ENCODE measurements at regions not wholly inside any gene's neighbourhood (a gene's known extent, or its start where the extent isn't known, plus 50 kb on each side); places are given as distances from the start of the nearest gene placed in this dataset.

DNA sequence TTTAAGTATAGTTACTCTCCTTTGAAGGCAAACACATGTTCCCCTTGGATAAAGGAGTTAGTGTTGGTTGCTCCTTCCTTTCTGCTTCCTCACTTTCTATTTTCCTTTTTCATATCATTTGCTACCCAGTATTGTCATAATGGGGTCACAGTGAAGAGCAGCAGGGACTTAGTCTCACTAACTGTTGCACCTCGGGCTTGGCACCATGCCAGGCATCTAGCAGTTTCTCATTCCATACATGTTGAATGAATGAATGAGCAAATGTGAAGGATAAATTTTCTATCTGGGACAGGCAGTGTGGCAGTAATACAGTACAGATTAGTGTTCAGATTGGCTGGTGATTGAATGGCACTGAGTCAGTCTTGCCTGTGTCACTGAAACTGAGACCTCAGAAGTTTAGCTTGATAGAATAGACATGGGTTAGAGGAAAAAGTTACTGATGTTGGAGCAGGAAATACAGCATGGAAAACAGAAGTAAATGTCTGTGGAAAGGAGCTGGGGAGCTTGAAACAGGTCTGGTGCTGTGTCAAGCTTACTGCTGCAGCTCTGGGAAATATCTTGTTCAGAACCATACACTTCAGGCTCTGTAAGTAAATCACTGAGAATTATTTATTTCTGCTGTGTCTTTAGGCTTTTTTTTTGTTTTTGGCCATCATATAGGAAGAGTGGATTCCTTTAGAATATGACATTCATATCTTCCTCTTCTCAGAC, 55.8 kb upstream of the PITX2 start:
- TF ChIP-seq FOXA1 (IDR thresholded peaks at IDR 0.05) = no peak
- TF ChIP-seq FOXK2 (IDR thresholded peaks at IDR 0.05) = no peak
- no peak for TF ChIP-seq HDGF (IDR thresholded peaks at IDR 0.05; ENCODE audit: borderline replicate concordance)
- TF ChIP-seq FOXM1 (IDR thresholded peaks at IDR 0.05; ENCODE audit: borderline replicate concordance) = no peak

All from HEK293T (cell line).